Eye (tissue), 1 donor: ENCODE measurements at regions not wholly inside any gene's neighbourhood (a gene's known extent, or its start where the extent isn't known, plus 50 kb on each side); places are given as distances from the start of the nearest gene placed in this dataset.

Experiments
- DNase-seq: peaks from one replicate; pipeline ENCODE4 v3.0.0-alpha.2; 2015

GRCh38 chr15:97729270-97729669, 231.2 kb upstream of the ARRDC4 start:
- DNase-seq, result peak; percentile 41

- DNase-seq, result no peak
Measured at GRCh38 chr15:97730315-97730714, 230.2 kb upstream of the ARRDC4 start.

- DNase-seq, result no peak
Measured at GRCh38 chr15:97731859-97732258, 228.6 kb upstream of the ARRDC4 start.

- no peak for DNase-seq
Measured at GRCh38 chr15:97733373-97733772, 227.1 kb upstream of the ARRDC4 start.

GRCh38 chr15:97736748-97737147, 223.8 kb upstream of the ARRDC4 start:
- DNase-seq, result no peak

GRCh38 chr15:97745481-97746071, 214.9 kb upstream of the ARRDC4 start:
- no peak for DNase-seq

GRCh38 chr15:97747342-97747741, 213.2 kb upstream of the ARRDC4 start:
- no peak for DNase-seq

- peak; percentile 15 for DNase-seq
Measured at GRCh38 chr15:97748576-97748975, 211.9 kb upstream of the ARRDC4 start.

GRCh38 chr15:97750060-97750459, 210.4 kb upstream of the ARRDC4 start:
- no peak for DNase-seq

- no peak for DNase-seq
Measured at GRCh38 chr15:97755726-97756125, 204.8 kb upstream of the ARRDC4 start.

- no peak for DNase-seq
Measured at GRCh38 chr15:97759363-97759762, 201.1 kb upstream of the ARRDC4 start.

- DNase-seq, result no peak
Measured at GRCh38 chr15:97761110-97761509, 199.4 kb upstream of the ARRDC4 start.

- DNase-seq, result no peak
Measured at GRCh38 chr15:97783240-97783639, 177.3 kb upstream of the ARRDC4 start.

- no peak for DNase-seq
Measured at GRCh38 chr15:97786741-97787140, 173.8 kb upstream of the ARRDC4 start.

- DNase-seq, result no peak
Measured at GRCh38 chr15:97790180-97790579, 170.3 kb upstream of the ARRDC4 start.

GRCh38 chr15:97791824-97792792, 168.4 kb upstream of the ARRDC4 start:
- no peak for DNase-seq

GRCh38 chr15:97804950-97805349, 155.6 kb upstream of the ARRDC4 start:
- no peak for DNase-seq

- no peak for DNase-seq
Measured at GRCh38 chr15:97806766-97807165, 153.7 kb upstream of the ARRDC4 start.

- DNase-seq, result no peak
Measured at GRCh38 chr15:97815835-97816234, 144.7 kb upstream of the ARRDC4 start.

- no peak for DNase-seq
Measured at GRCh38 chr15:97817276-97817890, 143.1 kb upstream of the ARRDC4 start.

GRCh38 chr15:97836003-97836402, 124.5 kb upstream of the ARRDC4 start:
- DNase-seq, result no peak

GRCh38 chr15:97837896-97838295, 122.6 kb upstream of the ARRDC4 start:
- DNase-seq, result peak; percentile 2

- DNase-seq, result peak; percentile 50
Measured at GRCh38 chr15:97838606-97839210, 121.8 kb upstream of the ARRDC4 start.
